ENCODE measurements at regions not wholly inside any gene's neighbourhood (a gene's known extent, or its start where the extent isn't known, plus 50 kb on each side); places are given as distances from the start of the nearest gene placed in this dataset.
A peak's percentile ranks its signal among the peaks of the same experiment; 100 is the strongest.

GRCh38 chr7:125661-126060, 66.7 kb upstream of the FAM20C start:
- Histone ChIP-seq H3K4ac (replicated peaks; ENCODE audit: insufficient read length, low read depth, low read length) (no peak overlapping the region), H3K79me2 (ENCODE audit: control insufficient read depth in 1 of 2, insufficient read depth in 2 of 2, low read length in 2 of 2) (no peaks in the 10 kb centered on the region), H4K5ac (ENCODE audit: insufficient read length, low read depth, low read length) (no peak overlapping the region), H3K4me2 (ENCODE audit: insufficient read depth in 1 of 2, low read depth in 2 of 2, low read length in 2 of 2) (no peak overlapping the region), H3K79me1 (ENCODE audit: low read depth, low read length) (no peaks in the 10 kb centered on the region), H4K91ac (replicated peaks; ENCODE audit: insufficient read length, low read length) (no peak overlapping the region), H2BK12ac (ENCODE audit: low read depth, low read length) (no peak overlapping the region), H2BK120ac (replicated peaks; ENCODE audit: low read depth, low read length) (no peak overlapping the region), H3K9ac (replicated peaks in 1 of 4; ENCODE audit: extremely low read depth in 1 of 4, low read depth in 3 of 4, low read length in 3 of 4) (no peak overlapping the region), H2BK15ac (ENCODE audit: low read length) (peak overlapping the region; percentile 93; the same call in 1 of the 2 replicates), H2AFZ (ENCODE audit: low read length) (no peak overlapping the region), H4K20me1 (replicated peaks in 1 of 2; ENCODE audit: control insufficient read depth in 1 of 2, insufficient read depth in 2 of 2, low read length in 2 of 2) (no peaks in the 10 kb centered on the region), H2AK5ac (ENCODE audit: low read depth, low read length) (no peak overlapping the region), H3K56ac (replicated peaks; ENCODE audit: insufficient read length, low read depth, low read length) (no peak overlapping the region), H3K27me3 (replicated peaks in 1 of 4; ENCODE audit: control insufficient read depth in 3 of 4, extremely low read depth in 1 of 4, insufficient read depth in 3 of 4, low read length in 3 of 4) (no peaks in the 10 kb centered on the region; a peak in 1 of 7 replicates), H3K36me3 (ENCODE audit: control insufficient read depth in 2 of 4, insufficient read depth in 4 of 4, low read length in 3 of 4) (no peaks in the 10 kb centered on the region), H3K23ac (ENCODE audit: insufficient read length) (no peak overlapping the region), H3K4me3 (ENCODE audit: extremely low read depth in 1 of 4, insufficient read depth in 2 of 4, low read depth in 3 of 4, low read length in 4 of 4) (no peak overlapping the region), H3K18ac (ENCODE audit: extremely low read depth, low read length) (no peak overlapping the region), H3K4me1 (replicated peaks in 1 of 4; ENCODE audit: control insufficient read depth in 3 of 4, insufficient read depth in 4 of 4, low read length in 3 of 4) (peaks cover 0 to 13% (median 7%) of the 10 kb centered on the region in 4 experiments; a peak in 6 of 7 replicates), H2BK5ac (ENCODE audit: low read depth, low read length) (no peak overlapping the region), H3K23me2 (ENCODE audit: low read depth, low read length) (peaks cover 6% of the 10 kb centered on the region; the same call in 1 of the 2 replicates), H3K9me3 (ENCODE audit: insufficient read depth in 2 of 2, low read depth in 1 of 2, low read length in 1 of 2) (no peaks in the 10 kb centered on the region), H4K8ac (ENCODE audit: extremely low read depth, insufficient read depth, low read length) (no peak overlapping the region), H3K14ac (ENCODE audit: insufficient read length) (no peak overlapping the region), H2BK20ac (ENCODE audit: low read length) (no peak overlapping the region), H3K27ac (ENCODE audit: low read depth, low read length) (no peak overlapping the region)
- TF ChIP-seq CREB1 (IDR thresholded peaks at IDR 0.05) (peak; percentile 93), TAF7 (optimal IDR thresholded peaks at IDR 0.05; ENCODE audit: borderline replicate concordance, low read depth, low read length) (no peak)
- ChIA-PET POLR2A (ENCODE audit: partially characterized antibody) (no interaction called here), CTCF (ENCODE audit: partially characterized antibody) (interaction anchor here (1.7 to 2.2 kb wide), 4 partner anchors 8 to 105 kb away, joined by 5 to 7 read pairs (median 6); no protein-coding TSS in a partner anchor)
- 96 to 100% methylated on average over 4 to 5 of the region's 8 CpGs for WGBS, 2 experiments (ENCODE audit: extremely low coverage in 1 of 2, insufficient coverage in 1 of 2, insufficient read length in 1 of 2, insufficient replicate concordance in 2 of 2, low coverage in 1 of 2, low lambda C conversion rate in 2 of 2, missing lambda C conversion rate in 1 of 2)
- no peak for FAIRE-seq
- DNase-seq (ENCODE audit: low read depth in 1 of 2, low spot score in 2 of 2): no peak

All from H1 (cell line).